ACC112 (cell line): ENCODE measurements at regions not wholly inside any gene's neighbourhood (a gene's known extent, or its start where the extent isn't known, plus 50 kb on each side); places are given as distances from the start of the nearest gene placed in this dataset.
A peak's percentile ranks its signal among the peaks of the same experiment; 100 is the strongest.
"Not testable (repeated sequence)": the region's sequence is repeated elsewhere in the genome, so short reads cannot be mapped to it uniquely, and the experiment has no call there.

Experiments used
- H2AFZ ChIP-seq: fragments of 200-600 bp; sonication (generic); one replicate; pipeline ENCODE4 v1.6.0; 2017; ENCODE audit warnings: antibody characterized with exemption, low read length; ENCODE audit not compliant: unreplicated experiment
- H3K27ac ChIP-seq: fragments of 200-600 bp; sonication (generic); 2 replicates; pipeline ENCODE4 v1.5.1; 2014; ENCODE audit warnings: low read depth, mild to moderate bottlenecking, antibody characterized with exemption, low read length, moderate library complexity
- H3K27me3 ChIP-seq: fragments of 200-600 bp; sonication (generic); 2 replicates; pipeline ENCODE4 v1.6.1; 2014; ENCODE audit warnings: mild to moderate bottlenecking, antibody characterized with exemption, low read length, moderate library complexity, mixed read lengths; ENCODE audit not compliant: insufficient read depth
- H3K36me3 ChIP-seq: fragments of 200-600 bp; sonication (generic); 2 replicates; pipeline ENCODE4 v1.6.1; 2016; ENCODE audit warnings: mild to moderate bottlenecking, antibody characterized with exemption, low read length, moderate library complexity, mixed read lengths; ENCODE audit not compliant: insufficient read depth
- H3K4me1 ChIP-seq: fragments of 200-600 bp; sonication (generic); one replicate; pipeline ENCODE4 v1.6.1; 2016; ENCODE audit warnings: low read length, mixed read lengths; ENCODE audit not compliant: insufficient read depth, unreplicated experiment, control insufficient read depth
- H3K4me3 ChIP-seq: fragments of 200-600 bp; sonication (generic); 2 replicates; pipeline ENCODE4 v1.5.1; 2014; ENCODE audit warnings: mild to moderate bottlenecking, low read depth, low read length
- H3K79me2 ChIP-seq: fragments of 200-600 bp; sonication (generic); one replicate; pipeline ENCODE4 v1.6.0; 2016; ENCODE audit warnings: low read length; ENCODE audit not compliant: control insufficient read depth, unreplicated experiment, insufficient read depth

GRCh38 chr2:53114582-53114981 is 653.0 kb upstream of the CHAC2 start:
- Histone ChIP-seq H3K4me3 (no peak overlapping the region), H2AFZ (no peak overlapping the region)

GRCh38 chr2:53112408-53112807 is 655.2 kb upstream of the CHAC2 start:
- H3K4me3 ChIP-seq, H3K79me2 ChIP-seq, H3K36me3 ChIP-seq, H3K27me3 ChIP-seq, H3K27ac ChIP-seq, H2AFZ ChIP-seq, H3K4me1 ChIP-seq: not testable (repeated sequence)

More at GRCh38 chr2:53114582-53114981, 653.0 kb upstream of the CHAC2 start:
- Histone ChIP-seq H3K27ac (no peak overlapping the region), H3K4me1 (no peaks in the 10 kb centered on the region), H3K36me3 (no peaks in the 10 kb centered on the region), H3K79me2 (no peaks in the 10 kb centered on the region), H3K27me3 (no peaks in the 10 kb centered on the region)

DNA sequence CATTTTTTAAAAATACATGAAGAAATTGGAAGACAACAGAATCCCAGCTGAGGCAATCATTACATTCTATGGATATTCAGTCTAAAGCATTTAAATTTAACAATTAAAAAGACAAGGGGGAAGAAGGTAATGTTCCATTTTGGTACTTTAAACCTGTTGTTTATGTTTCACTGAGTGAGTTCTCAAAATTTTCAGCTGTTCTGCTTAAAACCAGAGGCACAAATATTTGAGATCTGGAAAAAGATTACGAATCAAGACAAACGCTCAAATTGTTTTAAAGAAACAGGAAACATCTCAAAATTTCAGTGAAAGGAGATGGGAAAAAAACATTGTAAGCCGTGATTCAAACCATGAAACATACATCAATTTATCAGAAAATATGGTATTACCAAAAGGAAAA is 656.2 kb upstream of the CHAC2 start:
- H3K27me3 ChIP-seq: no peaks in the 10 kb centered on the region
- H3K4me1 ChIP-seq: no peaks in the 10 kb centered on the region
- no peaks in the 10 kb centered on the region for H3K79me2 ChIP-seq
- no peak overlapping the region for H3K27ac ChIP-seq
- H3K36me3 ChIP-seq: no peaks in the 10 kb centered on the region
- H2AFZ ChIP-seq: no peak overlapping the region
- no peak overlapping the region for H3K4me3 ChIP-seq

DNA sequence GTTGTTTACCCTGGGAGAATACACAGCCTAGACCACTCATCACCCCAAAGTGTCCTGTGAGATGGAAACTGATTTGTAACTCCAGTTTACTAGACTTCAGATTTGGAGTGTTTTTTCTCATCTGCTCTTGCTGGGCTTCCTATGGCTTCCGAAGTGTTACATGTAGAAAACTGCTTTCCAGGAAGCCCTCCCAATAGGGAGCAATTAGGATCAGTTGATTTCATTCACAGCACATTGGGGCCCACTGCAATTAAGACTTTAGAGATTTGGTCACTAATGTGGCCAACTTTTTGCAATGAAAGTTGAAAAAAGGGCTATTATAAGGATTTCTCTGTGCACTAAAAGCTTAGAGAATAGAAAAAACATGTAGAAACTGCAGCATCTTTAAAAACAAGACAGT is 656.6 kb upstream of the CHAC2 start:
- H3K27ac ChIP-seq: no peak overlapping the region
- H2AFZ ChIP-seq: no peak overlapping the region
- no peaks in the 10 kb centered on the region for H3K36me3 ChIP-seq
- H3K27me3 ChIP-seq: no peaks in the 10 kb centered on the region
- no peaks in the 10 kb centered on the region for H3K79me2 ChIP-seq
- no peaks in the 10 kb centered on the region for H3K4me1 ChIP-seq
- H3K4me3 ChIP-seq: no peak overlapping the region

GRCh38 chr2:53108246-53108645 is 659.4 kb upstream of the CHAC2 start:
- Histone ChIP-seq H3K27me3 (no peaks in the 10 kb centered on the region), H3K4me1 (peaks cover 9% of the 10 kb centered on the region), H2AFZ (no peak overlapping the region), H3K27ac (no peak overlapping the region), H3K4me3 (no peak overlapping the region), H3K36me3 (no peaks in the 10 kb centered on the region), H3K79me2 (no peaks in the 10 kb centered on the region)

GRCh38 chr2:53104263-53104662 is 663.3 kb upstream of the CHAC2 start:
- Histone ChIP-seq H3K27me3 (no peaks in the 10 kb centered on the region), H2AFZ (no peak overlapping the region), H3K4me1 (peaks cover 10% of the 10 kb centered on the region)

GRCh38 chr2:53103679-53104078 is 663.9 kb upstream of the CHAC2 start:
- Histone ChIP-seq H3K79me2 (no peaks in the 10 kb centered on the region), H3K27me3 (no peaks in the 10 kb centered on the region), H3K4me1 (peaks cover 10% of the 10 kb centered on the region), H3K36me3 (no peaks in the 10 kb centered on the region), H3K27ac (no peak overlapping the region), H2AFZ (peak overlapping the region; percentile 12), H3K4me3 (no peak overlapping the region)

More at GRCh38 chr2:53104263-53104662, 663.3 kb upstream of the CHAC2 start:
- Histone ChIP-seq H3K36me3 (no peaks in the 10 kb centered on the region), H3K27ac (no peak overlapping the region), H3K79me2 (no peaks in the 10 kb centered on the region), H3K4me3 (no peak overlapping the region)

DNA sequence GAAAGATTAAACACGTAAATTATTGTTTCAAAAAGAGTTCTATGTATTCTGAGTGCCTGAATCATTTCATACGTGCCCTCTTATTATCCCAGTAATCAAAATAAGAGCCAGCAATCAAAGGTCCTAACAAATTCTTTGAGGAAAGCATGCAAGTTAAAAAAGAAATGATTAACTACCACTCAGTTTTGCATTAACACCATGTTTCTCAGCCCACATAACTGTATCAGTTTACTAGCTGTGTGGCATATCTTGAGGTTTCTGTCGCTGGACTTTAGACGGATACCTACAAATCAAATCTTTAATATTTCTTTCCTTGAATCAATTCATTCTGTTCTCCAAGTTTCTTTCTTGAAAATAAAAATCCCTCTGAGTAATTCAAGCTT is 668.9 kb upstream of the CHAC2 start:
- no peaks in the 10 kb centered on the region for H3K36me3 ChIP-seq
- H3K4me3 ChIP-seq: no peak overlapping the region
- peaks cover 6% of the 10 kb centered on the region for H3K4me1 ChIP-seq
- no peak overlapping the region for H2AFZ ChIP-seq
- no peaks in the 10 kb centered on the region for H3K27me3 ChIP-seq
- H3K27ac ChIP-seq: no peak overlapping the region
- no peaks in the 10 kb centered on the region for H3K79me2 ChIP-seq

DNA sequence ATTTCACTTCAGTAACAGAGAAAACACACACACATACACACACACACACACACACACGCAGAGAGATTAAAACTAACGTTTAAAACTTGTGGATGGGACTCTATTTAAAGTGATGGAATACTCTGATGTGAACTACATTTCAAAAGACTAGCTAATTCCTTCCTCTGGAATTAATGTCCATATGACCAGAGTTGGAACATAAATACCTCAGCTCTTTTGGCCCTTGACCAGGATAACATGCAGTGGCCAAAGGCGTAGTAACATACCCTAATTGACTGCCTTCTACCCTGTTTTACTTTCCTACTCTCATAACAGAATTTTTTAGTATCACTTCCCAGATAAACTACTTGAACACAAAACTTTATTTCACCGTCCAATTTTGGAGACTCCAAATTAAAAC is 671.3 kb upstream of the CHAC2 start:
- Histone ChIP-seq H3K4me1 (no peaks in the 10 kb centered on the region), H3K4me3 (no peak overlapping the region), H3K27me3 (no peaks in the 10 kb centered on the region), H3K27ac (no peak overlapping the region), H3K79me2 (no peaks in the 10 kb centered on the region), H3K36me3 (no peaks in the 10 kb centered on the region), H2AFZ (peak overlapping the region; percentile 22)

DNA sequence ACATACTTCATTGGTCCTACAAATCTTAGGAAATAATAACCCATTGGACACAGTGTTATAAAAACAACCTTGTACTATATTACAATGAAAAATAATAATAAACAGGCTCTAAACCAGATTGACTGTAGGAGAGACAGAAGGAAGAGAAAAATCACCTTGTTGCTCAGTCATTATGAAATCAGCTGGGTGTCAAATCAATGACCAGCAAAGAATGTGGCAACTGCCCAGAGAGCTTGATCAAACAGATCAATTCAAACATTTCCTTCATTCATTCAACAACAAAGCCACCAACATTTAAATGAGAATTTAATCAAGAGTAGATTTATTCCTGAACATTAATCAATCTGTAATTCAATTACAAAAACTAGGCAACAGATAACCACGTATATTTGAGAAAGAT is 671.9 kb upstream of the CHAC2 start:
- Histone ChIP-seq H3K36me3 (no peaks in the 10 kb centered on the region), H3K27me3 (no peaks in the 10 kb centered on the region), H3K79me2 (no peaks in the 10 kb centered on the region), H3K4me3 (no peak overlapping the region), H3K4me1 (no peaks in the 10 kb centered on the region), H2AFZ (no peak overlapping the region), H3K27ac (no peak overlapping the region)

GRCh38 chr2:53095227-53095626 is 672.4 kb upstream of the CHAC2 start:
- Histone ChIP-seq H3K79me2 (no peaks in the 10 kb centered on the region), H3K36me3 (no peaks in the 10 kb centered on the region), H3K4me1 (no peaks in the 10 kb centered on the region), H2AFZ (no peak overlapping the region), H3K27me3 (no peaks in the 10 kb centered on the region), H3K27ac (no peak overlapping the region), H3K4me3 (no peak overlapping the region)
